ENCODE measurements at regions not wholly inside any gene's neighbourhood (a gene's known extent, or its start where the extent isn't known, plus 50 kb on each side); places are given as distances from the start of the nearest gene placed in this dataset.

GRCh38 chrX:117743469-117744251 lies 372.9 kb downstream of the KLHL13 start:
- H3K4me3 Mint-ChIP-seq, result no peak overlapping the region
- H3K36me3 Mint-ChIP-seq (ENCODE audit: low read depth), result no peaks in the 10 kb centered on the region
- H3K27ac ChIP-seq (ENCODE audit: low read depth in 1 of 2, low read length in 2 of 2), result no peak overlapping the region
- H3K27me3 ChIP-seq (ENCODE audit: control insufficient read depth in 1 of 2, insufficient read depth in 2 of 2, low read length in 2 of 2), result no peaks in the 10 kb centered on the region
- H3K27ac Mint-ChIP-seq, result no peak overlapping the region
- intact Hi-C loops (cut with DNase I, micrococcal nuclease), result no loop called here
- H3K4me1 ChIP-seq (ENCODE audit: insufficient read depth, low read length), result no peaks in the 10 kb centered on the region
- peaks cover 11% of the 10 kb centered on the region for H3K9me3 Mint-ChIP-seq
- CTCF ChIA-PET, result no interaction called here
- no peaks in the 10 kb centered on the region for H3K9me3 ChIP-seq (ENCODE audit: control insufficient read depth in 1 of 2, insufficient read depth in 1 of 2, low read length in 2 of 2)
- no peaks in the 10 kb centered on the region for H3K27me3 Mint-ChIP-seq
- no peak for DNase-seq
- POLR2A ChIA-PET, result no interaction called here
- no peak for TF ChIP-seq CTCF (IDR thresholded peaks at IDR 0.05)
- no peak overlapping the region for H3K4me3 ChIP-seq (ENCODE audit: low read length)
- ATAC-seq (ENCODE audit: poor library complexity), result no peak
- H3K4me1 Mint-ChIP-seq (ENCODE audit: low read depth), result no peaks in the 10 kb centered on the region
- no peaks in the 10 kb centered on the region for H3K36me3 ChIP-seq (ENCODE audit: insufficient read depth, low read length)

- no peak overlapping the region for H3K27ac ChIP-seq (ENCODE audit: low read depth in 1 of 2, low read length in 2 of 2)
- DNase-seq (no peak), ATAC-seq (ENCODE audit: poor library complexity) (no peak)
- no peaks in the 10 kb centered on the region for H3K36me3 ChIP-seq (ENCODE audit: insufficient read depth, low read length)
- no peaks in the 10 kb centered on the region for H3K4me1 Mint-ChIP-seq (ENCODE audit: low read depth)
- H3K4me1 ChIP-seq (ENCODE audit: insufficient read depth, low read length), result no peaks in the 10 kb centered on the region
- no peaks in the 10 kb centered on the region for H3K9me3 Mint-ChIP-seq
- no peaks in the 10 kb centered on the region for H3K27me3 Mint-ChIP-seq
- H3K9me3 ChIP-seq (ENCODE audit: control insufficient read depth in 1 of 2, insufficient read depth in 1 of 2, low read length in 2 of 2), result no peaks in the 10 kb centered on the region
- no peaks in the 10 kb centered on the region for H3K27me3 ChIP-seq (ENCODE audit: control insufficient read depth in 1 of 2, insufficient read depth in 2 of 2, low read length in 2 of 2)
- H3K36me3 Mint-ChIP-seq (ENCODE audit: low read depth), result no peaks in the 10 kb centered on the region
- H3K4me3 Mint-ChIP-seq, result no peak overlapping the region
- TF ChIP-seq CTCF (IDR thresholded peaks at IDR 0.05), result no peak
- POLR2A ChIA-PET, result no interaction called here
- H3K27ac Mint-ChIP-seq, result no peak overlapping the region
- no peak overlapping the region for H3K4me3 ChIP-seq (ENCODE audit: low read length)
- CTCF ChIA-PET, result no interaction called here
- intact Hi-C loops (cut with DNase I, micrococcal nuclease), result no loop called here
These were observed 403.2 kb downstream of the KLHL13 start for GRCh38 chrX:117713411-117713810.

GRCh38 chrX:117711782-117712181 lies 404.8 kb downstream of the KLHL13 start:
- Histone ChIP-seq H3K36me3 (ENCODE audit: insufficient read depth, low read length) (no peaks in the 10 kb centered on the region), H3K4me1 (ENCODE audit: insufficient read depth, low read length) (no peaks in the 10 kb centered on the region), H3K27ac (ENCODE audit: low read depth in 1 of 2, low read length in 2 of 2) (no peak overlapping the region), H3K27me3 (ENCODE audit: control insufficient read depth in 1 of 2, insufficient read depth in 2 of 2, low read length in 2 of 2) (no peaks in the 10 kb centered on the region), H3K4me3 (ENCODE audit: low read length) (no peak overlapping the region), H3K9me3 (ENCODE audit: control insufficient read depth in 1 of 2, insufficient read depth in 1 of 2, low read length in 2 of 2) (no peaks in the 10 kb centered on the region)
- no peak overlapping the region for H3K27ac Mint-ChIP-seq
- no peaks in the 10 kb centered on the region for H3K9me3 Mint-ChIP-seq
- H3K27me3 Mint-ChIP-seq, result no peaks in the 10 kb centered on the region
- H3K4me1 Mint-ChIP-seq (ENCODE audit: low read depth), result no peaks in the 10 kb centered on the region
- DNase-seq (no peak), ATAC-seq (ENCODE audit: poor library complexity) (no peak)
- H3K36me3 Mint-ChIP-seq (ENCODE audit: low read depth), result no peaks in the 10 kb centered on the region
- TF ChIP-seq CTCF (IDR thresholded peaks at IDR 0.05), result no peak
- H3K4me3 Mint-ChIP-seq, result no peak overlapping the region
- ChIA-PET POLR2A (no interaction called here), CTCF (no interaction called here)
- intact Hi-C loops (cut with DNase I, micrococcal nuclease), result no loop called here

Data from CD4-positive, alpha-beta T cell (primary cell).